Loucy (cell line): ENCODE measurements at regions not wholly inside any gene's neighbourhood (a gene's known extent, or its start where the extent isn't known, plus 50 kb on each side); places are given as distances from the start of the nearest gene placed in this dataset.

Experiments used
- H2AFZ ChIP-seq: fragments of 200-600 bp; sonication (generic); 2 replicates; pipeline ENCODE4 v1.6.0; 2016; ENCODE audit warnings: antibody characterized with exemption, mild to moderate bottlenecking, low read length, moderate library complexity
- H3F3A ChIP-seq: fragments of 200-600 bp; 2 replicates; pipeline ENCODE4 v1.6.0; 2016; ENCODE audit warnings: antibody characterized with exemption, low read depth, mild to moderate bottlenecking
- H3K27me3 ChIP-seq: fragments of 200-600 bp; sonication (generic); 2 replicates; pipeline ENCODE4 v1.6.1; 2014; ENCODE audit warnings: low read length, mild to moderate bottlenecking; ENCODE audit not compliant: insufficient read depth, poor library complexity, severe bottlenecking
- H3K36me3 ChIP-seq: fragments of 200-600 bp; sonication (generic); 2 replicates; pipeline ENCODE4 v1.6.1; 2016; ENCODE audit warnings: low read length; ENCODE audit not compliant: insufficient read depth
- H3K4me1 ChIP-seq: fragments of 200-600 bp; sonication (generic); 2 replicates; pipeline ENCODE4 v1.5.1; 2014; ENCODE audit warnings: low read length, mild to moderate bottlenecking; ENCODE audit not compliant: insufficient read depth, poor library complexity, severe bottlenecking
- H3K4me2 ChIP-seq: fragments of 200-600 bp; sonication (generic); 2 replicates; pipeline ENCODE4 v1.6.0; 2014; ENCODE audit warnings: antibody characterized with exemption, low read length, low read depth, mild to moderate bottlenecking; ENCODE audit not compliant: poor library complexity, severe bottlenecking
- H3K4me3 ChIP-seq: fragments of 200-600 bp; sonication (generic); 2 replicates; pipeline ENCODE4 v1.5.1; 2014; ENCODE audit warnings: low read length, mild to moderate bottlenecking, mixed read lengths; ENCODE audit not compliant: poor library complexity, severe bottlenecking
- H3K79me2 ChIP-seq: fragments of 200-600 bp; sonication (generic); 2 replicates; pipeline ENCODE4 v1.6.1; 2014; ENCODE audit warnings: low read length; ENCODE audit not compliant: insufficient read depth
- H3K9ac ChIP-seq: fragments of 200-600 bp; sonication (generic); 2 replicates; pipeline ENCODE4 v1.6.0; 2014; ENCODE audit warnings: mild to moderate bottlenecking, low read depth, low read length, moderate library complexity; ENCODE audit not compliant: poor library complexity, severe bottlenecking
- H3K9me2 ChIP-seq: fragments of 200-600 bp; sonication (generic); replicated peaks from 2 replicates; pipeline ENCODE4 v1.6.1; 2016; ENCODE audit warnings: low read depth, low read length, mixed read lengths
- H3K9me3 ChIP-seq: fragments of 200-600 bp; sonication (generic); 2 replicates; pipeline ENCODE4 v1.6.1; 2014; ENCODE audit warnings: mild to moderate bottlenecking, antibody characterized with exemption, low read length, low read depth; ENCODE audit not compliant: insufficient read depth
- H4K20me1 ChIP-seq: fragments of 200-600 bp; sonication (generic); 2 replicates; pipeline ENCODE4 v1.6.0; 2014; ENCODE audit warnings: antibody characterized with exemption, low read length, mild to moderate bottlenecking; ENCODE audit not compliant: insufficient read depth, poor library complexity, severe bottlenecking
- CTCF ChIP-seq: fragments of 200-600 bp; sonication (generic); conservative IDR thresholded peaks from 2 replicates; pipeline ENCODE4 v1.5.1; 2014; ENCODE audit warnings: mild to moderate bottlenecking, antibody characterized with exemption, low read length
- EZH2phosphoT487 ChIP-seq: fragments of 200-600 bp; IDR thresholded peaks from 2 replicates; pipeline ENCODE4 v1.6.1; 2018; ENCODE audit warnings: antibody characterized with exemption, mild to moderate bottlenecking, moderate library complexity, borderline replicate concordance

- Histone ChIP-seq H3K4me3 (no peak overlapping the region), H3K9me3 (no peaks in the 10 kb centered on the region), H3K27me3 (no peaks in the 10 kb centered on the region), H2AFZ (no peak overlapping the region), H3K4me2 (no peak overlapping the region), H3K36me3 (no peaks in the 10 kb centered on the region), H4K20me1 (no peaks in the 10 kb centered on the region), H3K4me1 (peaks cover 72% of the 10 kb centered on the region), H3F3A (peaks cover 4% of the 10 kb centered on the region; the same call in 1 of the 2 replicates), H3K9ac (no peak overlapping the region), H3K9me2 (no peaks in the 10 kb centered on the region), H3K79me2 (no peaks in the 10 kb centered on the region)
- TF ChIP-seq CTCF (no peak), EZH2phosphoT487 (no peak)
Measured at GRCh38 chr10:8400151-8400550, 345.7 kb downstream of the GATA3 start.

GRCh38 chr10:8400892-8401291 lies 346.4 kb downstream of the GATA3 start:
- Histone ChIP-seq H3K4me2 (peak overlapping the region; percentile 89), H3K36me3 (no peaks in the 10 kb centered on the region)

GRCh38 chr10:8401531-8401930 lies 347.0 kb downstream of the GATA3 start:
- H3K27me3 ChIP-seq = no peaks in the 10 kb centered on the region
- H3K4me3 ChIP-seq = peak overlapping the region; percentile 30
- no peaks in the 10 kb centered on the region for H3K36me3 ChIP-seq
- H4K20me1 ChIP-seq = no peaks in the 10 kb centered on the region
- peaks cover 4% of the 10 kb centered on the region; the same call in 1 of the 2 replicates for H3F3A ChIP-seq
- peak overlapping the region; percentile 72 for H3K9ac ChIP-seq
- H2AFZ ChIP-seq = no peak overlapping the region
- no peaks in the 10 kb centered on the region for H3K9me2 ChIP-seq
- no peaks in the 10 kb centered on the region for H3K79me2 ChIP-seq
- H3K4me2 ChIP-seq = peak overlapping the region; percentile 89
- H3K4me1 ChIP-seq = peaks cover 81% of the 10 kb centered on the region
- H3K9me3 ChIP-seq = no peaks in the 10 kb centered on the region
- TF ChIP-seq CTCF (no peak), EZH2phosphoT487 (no peak)

More at GRCh38 chr10:8400892-8401291, 346.4 kb downstream of the GATA3 start:
- Histone ChIP-seq H3K9me3 (no peaks in the 10 kb centered on the region), H3K9ac (peak overlapping the region; percentile 33), H3K79me2 (no peaks in the 10 kb centered on the region), H2AFZ (no peak overlapping the region), H3K27me3 (no peaks in the 10 kb centered on the region), H3K9me2 (no peaks in the 10 kb centered on the region), H4K20me1 (no peaks in the 10 kb centered on the region), H3K4me3 (no peak overlapping the region), H3F3A (peaks cover 4% of the 10 kb centered on the region; the same call in 1 of the 2 replicates), H3K4me1 (peaks cover 75% of the 10 kb centered on the region)
- TF ChIP-seq EZH2phosphoT487 (no peak), CTCF (no peak)
